ENCODE measurements at regions not wholly inside any gene's neighbourhood (a gene's known extent, or its start where the extent isn't known, plus 50 kb on each side); places are given as distances from the start of the nearest gene placed in this dataset.

GRCh38 chr4:12791536-12791935 is 692.6 kb downstream of the RAB28 start:
- TF ChIP-seq, protein P1, sequence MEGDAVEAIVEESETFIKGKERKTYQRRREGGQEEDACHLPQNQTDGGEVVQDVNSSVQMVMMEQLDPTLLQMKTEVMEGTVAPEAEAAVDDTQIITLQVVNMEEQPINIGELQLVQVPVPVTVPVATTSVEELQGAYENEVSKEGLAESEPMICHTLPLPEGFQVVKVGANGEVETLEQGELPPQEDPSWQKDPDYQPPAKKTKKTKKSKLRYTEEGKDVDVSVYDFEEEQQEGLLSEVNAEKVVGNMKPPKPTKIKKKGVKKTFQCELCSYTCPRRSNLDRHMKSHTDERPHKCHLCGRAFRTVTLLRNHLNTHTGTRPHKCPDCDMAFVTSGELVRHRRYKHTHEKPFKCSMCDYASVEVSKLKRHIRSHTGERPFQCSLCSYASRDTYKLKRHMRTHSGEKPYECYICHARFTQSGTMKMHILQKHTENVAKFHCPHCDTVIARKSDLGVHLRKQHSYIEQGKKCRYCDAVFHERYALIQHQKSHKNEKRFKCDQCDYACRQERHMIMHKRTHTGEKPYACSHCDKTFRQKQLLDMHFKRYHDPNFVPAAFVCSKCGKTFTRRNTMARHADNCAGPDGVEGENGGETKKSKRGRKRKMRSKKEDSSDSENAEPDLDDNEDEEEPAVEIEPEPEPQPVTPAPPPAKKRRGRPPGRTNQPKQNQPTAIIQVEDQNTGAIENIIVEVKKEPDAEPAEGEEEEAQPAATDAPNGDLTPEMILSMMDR (IDR thresholded peaks at IDR 0.05): no peak
- TF ChIP-seq POLR2A (IDR thresholded peaks at IDR 0.05): no peak
- TF ChIP-seq POLR2AphosphoS5 (IDR thresholded peaks at IDR 0.05): no peak
